NCI-H2029 (cell line): ENCODE measurements at regions not wholly inside any gene's neighbourhood (a gene's known extent, or its start where the extent isn't known, plus 50 kb on each side); places are given as distances from the start of the nearest gene placed in this dataset.

Source experiments
- DNase-seq: peaks from one replicate; lab custom pipeline; 2025; lab: John Stamatoyannopoulos, UW

- DNase-seq, result no peak
Measured at GRCh38 chr22:48881326-48881980, 946.2 kb downstream of the BRD1 start.

- no peak for DNase-seq
Measured at GRCh38 chr22:48880749-48881148, 946.9 kb downstream of the BRD1 start.

GRCh38 chr22:48876951-48877350 lies 950.7 kb downstream of the BRD1 start:
- DNase-seq, result no peak

- DNase-seq, result no peak
Measured at GRCh38 chr22:48874956-48875355, 952.7 kb downstream of the BRD1 start.

- no peak for DNase-seq
Measured at GRCh38 chr22:48873191-48873520, 954.5 kb downstream of the BRD1 start.

GRCh38 chr22:48872271-48873190 lies 955.1 kb downstream of the BRD1 start:
- DNase-seq, result no peak

GRCh38 chr22:48871176-48871840 lies 956.4 kb downstream of the BRD1 start:
- no peak for DNase-seq

- DNase-seq, result no peak
Measured at GRCh38 chr22:48870436-48870835, 957.2 kb downstream of the BRD1 start.

GRCh38 chr22:48869788-48870187 lies 957.9 kb downstream of the BRD1 start:
- DNase-seq, result no peak

- no peak for DNase-seq
Measured at GRCh38 chr22:48869161-48869560, 958.5 kb downstream of the BRD1 start.

- no peak for DNase-seq
Measured at GRCh38 chr22:48868554-48868953, 959.1 kb downstream of the BRD1 start.

- DNase-seq, result no peak
Measured at GRCh38 chr22:48867891-48868290, 959.8 kb downstream of the BRD1 start.

- no peak for DNase-seq
Measured at GRCh38 chr22:48866906-48867681, 960.6 kb downstream of the BRD1 start.

GRCh38 chr22:48864748-48865147 lies 962.9 kb downstream of the BRD1 start:
- DNase-seq, result no peak

- no peak for DNase-seq
Measured at GRCh38 chr22:48863965-48864528, 963.6 kb downstream of the BRD1 start.

GRCh38 chr22:48860557-48860956 lies 967.1 kb downstream of the BRD1 start:
- no peak for DNase-seq

- DNase-seq, result no peak
Measured at GRCh38 chr22:48858856-48859255, 968.8 kb downstream of the BRD1 start.

GRCh38 chr22:48858121-48858520 lies 969.6 kb downstream of the BRD1 start:
- DNase-seq, result no peak

- no peak for DNase-seq
Measured at GRCh38 chr22:48857202-48857805, 970.4 kb downstream of the BRD1 start.

- no peak for DNase-seq
Measured at GRCh38 chr22:48856308-48856615, 971.4 kb downstream of the BRD1 start.

GRCh38 chr22:48855593-48856307 lies 971.9 kb downstream of the BRD1 start:
- no peak for DNase-seq
